ENCODE measurements at regions not wholly inside any gene's neighbourhood (a gene's known extent, or its start where the extent isn't known, plus 50 kb on each side); places are given as distances from the start of the nearest gene placed in this dataset.

DNA sequence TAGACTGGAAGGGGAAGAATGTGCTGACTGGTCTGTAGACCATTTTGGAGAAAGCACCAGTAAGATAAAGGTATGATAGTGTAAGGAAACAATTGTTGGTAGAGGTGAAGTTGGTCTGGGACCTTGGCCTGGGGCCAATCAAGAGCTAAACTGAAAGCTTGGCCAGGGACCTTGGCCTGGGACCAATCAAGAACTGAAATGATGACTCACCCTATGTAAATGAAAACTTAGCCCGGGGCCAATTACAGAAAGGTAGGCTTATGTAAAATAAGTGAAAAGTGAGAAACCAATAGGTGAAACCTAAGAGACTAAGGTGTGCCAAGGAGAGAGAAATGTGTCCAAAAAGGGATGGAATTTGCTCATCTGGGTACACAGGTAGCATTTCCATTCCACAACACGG, 776.0 kb downstream of the C12orf50 start (continued):
- TF ChIP-seq, protein P1, sequence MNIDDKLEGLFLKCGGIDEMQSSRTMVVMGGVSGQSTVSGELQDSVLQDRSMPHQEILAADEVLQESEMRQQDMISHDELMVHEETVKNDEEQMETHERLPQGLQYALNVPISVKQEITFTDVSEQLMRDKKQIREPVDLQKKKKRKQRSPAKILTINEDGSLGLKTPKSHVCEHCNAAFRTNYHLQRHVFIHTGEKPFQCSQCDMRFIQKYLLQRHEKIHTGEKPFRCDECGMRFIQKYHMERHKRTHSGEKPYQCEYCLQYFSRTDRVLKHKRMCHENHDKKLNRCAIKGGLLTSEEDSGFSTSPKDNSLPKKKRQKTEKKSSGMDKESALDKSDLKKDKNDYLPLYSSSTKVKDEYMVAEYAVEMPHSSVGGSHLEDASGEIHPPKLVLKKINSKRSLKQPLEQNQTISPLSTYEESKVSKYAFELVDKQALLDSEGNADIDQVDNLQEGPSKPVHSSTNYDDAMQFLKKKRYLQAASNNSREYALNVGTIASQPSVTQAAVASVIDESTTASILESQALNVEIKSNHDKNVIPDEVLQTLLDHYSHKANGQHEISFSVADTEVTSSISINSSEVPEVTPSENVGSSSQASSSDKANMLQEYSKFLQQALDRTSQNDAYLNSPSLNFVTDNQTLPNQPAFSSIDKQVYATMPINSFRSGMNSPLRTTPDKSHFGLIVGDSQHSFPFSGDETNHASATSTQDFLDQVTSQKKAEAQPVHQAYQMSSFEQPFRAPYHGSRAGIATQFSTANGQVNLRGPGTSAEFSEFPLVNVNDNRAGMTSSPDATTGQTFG (tag by site-specific recombination; IDR thresholded peaks at IDR 0.05; ENCODE audit: borderline replicate concordance) = no peak

DNA sequence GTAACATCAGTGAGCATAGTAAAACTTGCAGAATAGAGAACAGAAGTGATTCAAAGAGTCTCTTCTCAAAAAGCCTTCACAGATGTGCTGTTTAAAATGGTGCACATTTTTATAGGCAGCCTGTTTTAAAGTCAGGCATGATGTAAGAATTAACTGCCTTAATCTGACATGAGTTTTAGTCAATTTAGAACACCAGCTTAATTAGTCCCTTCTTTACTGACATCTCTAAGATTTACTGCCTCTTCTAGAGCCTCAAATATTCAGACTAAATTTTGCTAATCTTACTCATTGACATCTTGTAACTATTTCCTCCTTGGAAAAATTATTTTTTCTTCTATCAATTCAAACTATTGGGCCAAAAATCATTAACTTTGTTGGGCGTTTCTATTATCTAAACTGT, 782.5 kb downstream of the C12orf50 start:
- CTCF ChIA-PET = no interaction called here
- Histone ChIP-seq H3K4me3 (ENCODE audit: low read depth, low read length) (no peak overlapping the region), H3K27ac (ENCODE audit: extremely low read depth, low read depth, low read length) (no peak overlapping the region), H3K36me3 (ENCODE audit: control insufficient read depth in 2 of 2, insufficient read depth in 1 of 2, low read length in 2 of 2) (no peaks in the 10 kb centered on the region), H3K9me3 (ENCODE audit: control insufficient read depth, insufficient read depth, low read depth, low read length) (no peaks in the 10 kb centered on the region), H3K4me1 (ENCODE audit: control insufficient read depth, insufficient read depth, low read length) (no peaks in the 10 kb centered on the region)
- POLR2A ChIA-PET = no interaction called here
- TF ChIP-seq, protein P2, sequence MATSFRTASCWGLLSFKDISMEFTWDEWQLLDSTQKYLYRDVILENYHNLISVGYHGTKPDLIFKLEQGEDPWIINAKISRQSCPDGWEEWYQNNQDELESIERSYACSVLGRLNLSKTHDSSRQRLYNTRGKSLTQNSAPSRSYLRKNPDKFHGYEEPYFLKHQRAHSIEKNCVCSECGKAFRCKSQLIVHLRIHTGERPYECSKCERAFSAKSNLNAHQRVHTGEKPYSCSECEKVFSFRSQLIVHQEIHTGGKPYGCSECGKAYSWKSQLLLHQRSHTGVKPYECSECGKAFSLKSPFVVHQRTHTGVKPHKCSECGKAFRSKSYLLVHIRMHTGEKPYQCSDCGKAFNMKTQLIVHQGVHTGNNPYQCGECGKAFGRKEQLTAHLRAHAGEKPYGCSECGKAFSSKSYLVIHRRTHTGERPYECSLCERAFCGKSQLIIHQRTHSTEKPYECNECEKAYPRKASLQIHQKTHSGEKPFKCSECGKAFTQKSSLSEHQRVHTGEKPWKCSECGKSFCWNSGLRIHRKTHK (tag by site-specific recombination; IDR thresholded peaks at IDR 0.05) = no peak
- no peak for TF ChIP-seq ZNF585B (tag by site-specific recombination; IDR thresholded peaks at IDR 0.05)
- no peak for TF ChIP-seq YY2 (tag by site-specific recombination; IDR thresholded peaks at IDR 0.05)
- TF ChIP-seq OVOL3 (tag by site-specific recombination; IDR thresholded peaks at IDR 0.05) = no peak
- TF ChIP-seq, protein P3, sequence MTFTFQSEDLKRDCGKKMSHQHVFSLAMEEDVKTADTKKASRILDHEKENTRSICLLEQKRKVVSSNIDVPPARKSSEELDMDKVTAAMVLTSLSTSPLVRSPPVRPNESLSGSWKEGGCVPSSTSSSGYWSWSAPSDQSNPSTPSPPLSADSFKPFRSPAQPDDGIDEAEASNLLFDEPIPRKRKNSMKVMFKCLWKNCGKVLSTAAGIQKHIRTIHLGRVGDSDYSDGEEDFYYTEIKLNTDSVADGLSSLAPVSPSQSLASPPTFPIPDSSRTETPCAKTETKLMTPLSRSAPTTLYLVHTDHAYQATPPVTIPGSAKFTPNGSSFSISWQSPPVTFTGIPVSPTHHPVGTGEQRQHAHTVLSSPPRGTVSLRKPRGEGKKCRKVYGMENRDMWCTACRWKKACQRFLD (tag by site-specific recombination; IDR thresholded peaks at IDR 0.05) = no peak
- no peak for TF ChIP-seq ZBTB1 (tag by site-specific recombination; IDR thresholded peaks at IDR 0.05)
- no peak for TF ChIP-seq ZBTB48 (tag by site-specific recombination; IDR thresholded peaks at IDR 0.05)
- TF ChIP-seq, protein P4, sequence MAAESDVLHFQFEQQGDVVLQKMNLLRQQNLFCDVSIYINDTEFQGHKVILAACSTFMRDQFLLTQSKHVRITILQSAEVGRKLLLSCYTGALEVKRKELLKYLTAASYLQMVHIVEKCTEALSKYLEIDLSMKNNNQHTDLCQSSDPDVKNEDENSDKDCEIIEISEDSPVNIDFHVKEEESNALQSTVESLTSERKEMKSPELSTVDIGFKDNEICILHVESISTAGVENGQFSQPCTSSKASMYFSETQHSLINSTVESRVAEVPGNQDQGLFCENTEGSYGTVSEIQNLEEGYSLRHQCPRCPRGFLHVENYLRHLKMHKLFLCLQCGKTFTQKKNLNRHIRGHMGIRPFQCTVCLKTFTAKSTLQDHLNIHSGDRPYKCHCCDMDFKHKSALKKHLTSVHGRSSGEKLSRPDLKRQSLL (tag by site-specific recombination; IDR thresholded peaks at IDR 0.05) = no peak
- TF ChIP-seq REPIN1 (tag by site-specific recombination; IDR thresholded peaks at IDR 0.05; ENCODE audit: low read depth) = no peak
- TF ChIP-seq ZNF561 (tag by site-specific recombination; IDR thresholded peaks at IDR 0.05; ENCODE audit: borderline replicate concordance) = no peak
- no peak for TF ChIP-seq ZNF521 (tag by site-specific recombination; IDR thresholded peaks at IDR 0.05)
- TF ChIP-seq, protein P5, sequence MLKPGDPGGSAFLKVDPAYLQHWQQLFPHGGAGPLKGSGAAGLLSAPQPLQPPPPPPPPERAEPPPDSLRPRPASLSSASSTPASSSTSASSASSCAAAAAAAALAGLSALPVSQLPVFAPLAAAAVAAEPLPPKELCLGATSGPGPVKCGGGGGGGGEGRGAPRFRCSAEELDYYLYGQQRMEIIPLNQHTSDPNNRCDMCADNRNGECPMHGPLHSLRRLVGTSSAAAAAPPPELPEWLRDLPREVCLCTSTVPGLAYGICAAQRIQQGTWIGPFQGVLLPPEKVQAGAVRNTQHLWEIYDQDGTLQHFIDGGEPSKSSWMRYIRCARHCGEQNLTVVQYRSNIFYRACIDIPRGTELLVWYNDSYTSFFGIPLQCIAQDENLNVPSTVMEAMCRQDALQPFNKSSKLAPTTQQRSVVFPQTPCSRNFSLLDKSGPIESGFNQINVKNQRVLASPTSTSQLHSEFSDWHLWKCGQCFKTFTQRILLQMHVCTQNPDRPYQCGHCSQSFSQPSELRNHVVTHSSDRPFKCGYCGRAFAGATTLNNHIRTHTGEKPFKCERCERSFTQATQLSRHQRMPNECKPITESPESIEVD (tag by site-specific recombination; IDR thresholded peaks at IDR 0.05) = no peak
- no peak for TF ChIP-seq ZNF544 (tag by site-specific recombination; IDR thresholded peaks at IDR 0.05)
- no peak for TF ChIP-seq ZNF48 (tag by site-specific recombination; IDR thresholded peaks at IDR 0.05)

DNA sequence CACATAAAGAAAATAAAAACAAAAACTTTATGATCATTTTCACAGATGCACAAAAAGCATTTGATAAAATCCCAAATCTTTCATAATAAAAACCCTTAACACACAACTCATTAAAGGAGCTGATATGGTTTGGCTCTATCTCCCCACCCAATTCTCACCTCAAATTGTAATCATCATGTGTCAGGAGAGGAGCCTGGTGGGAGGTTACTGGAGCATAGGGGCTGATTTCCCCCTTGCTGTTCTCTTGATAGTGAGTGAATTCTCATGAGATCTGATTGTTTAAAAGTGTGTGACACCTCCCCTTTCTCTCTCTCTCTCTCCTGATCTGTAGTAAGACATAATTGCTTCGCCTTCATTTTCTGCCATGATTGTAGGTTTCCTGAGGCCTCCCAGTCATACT, 790.7 kb downstream of the C12orf50 start:
- ChIA-PET CTCF (no interaction called here), POLR2A (no interaction called here)
- Histone ChIP-seq H3K36me3 (ENCODE audit: control insufficient read depth in 2 of 2, insufficient read depth in 1 of 2, low read length in 2 of 2) (no peaks in the 10 kb centered on the region), H3K9me3 (ENCODE audit: control insufficient read depth, insufficient read depth, low read depth, low read length) (no peaks in the 10 kb centered on the region), H3K27ac (ENCODE audit: extremely low read depth, low read depth, low read length) (no peak overlapping the region), H3K4me1 (ENCODE audit: control insufficient read depth, insufficient read depth, low read length) (no peaks in the 10 kb centered on the region), H3K4me3 (ENCODE audit: low read depth, low read length) (no peak overlapping the region)
- TF ChIP-seq, protein P6, sequence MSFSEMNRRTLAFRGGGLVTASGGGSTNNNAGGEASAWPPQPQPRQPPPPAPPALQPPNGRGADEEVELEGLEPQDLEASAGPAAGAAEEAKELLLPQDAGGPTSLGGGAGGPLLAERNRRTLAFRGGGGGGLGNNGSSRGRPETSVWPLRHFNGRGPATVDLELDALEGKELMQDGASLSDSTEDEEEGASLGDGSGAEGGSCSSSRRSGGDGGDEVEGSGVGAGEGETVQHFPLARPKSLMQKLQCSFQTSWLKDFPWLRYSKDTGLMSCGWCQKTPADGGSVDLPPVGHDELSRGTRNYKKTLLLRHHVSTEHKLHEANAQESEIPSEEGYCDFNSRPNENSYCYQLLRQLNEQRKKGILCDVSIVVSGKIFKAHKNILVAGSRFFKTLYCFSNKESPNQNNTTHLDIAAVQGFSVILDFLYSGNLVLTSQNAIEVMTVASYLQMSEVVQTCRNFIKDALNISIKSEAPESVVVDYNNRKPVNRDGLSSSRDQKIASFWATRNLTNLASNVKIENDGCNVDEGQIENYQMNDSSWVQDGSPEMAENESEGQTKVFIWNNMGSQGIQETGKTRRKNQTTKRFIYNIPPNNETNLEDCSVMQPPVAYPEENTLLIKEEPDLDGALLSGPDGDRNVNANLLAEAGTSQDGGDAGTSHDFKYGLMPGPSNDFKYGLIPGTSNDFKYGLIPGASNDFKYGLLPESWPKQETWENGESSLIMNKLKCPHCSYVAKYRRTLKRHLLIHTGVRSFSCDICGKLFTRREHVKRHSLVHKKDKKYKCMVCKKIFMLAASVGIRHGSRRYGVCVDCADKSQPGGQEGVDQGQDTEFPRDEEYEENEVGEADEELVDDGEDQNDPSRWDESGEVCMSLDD (tag by site-specific recombination; IDR thresholded peaks at IDR 0.05) = no peak
- TF ChIP-seq ZNF585B (tag by site-specific recombination; IDR thresholded peaks at IDR 0.05) = no peak
- TF ChIP-seq ZNF175 (tag by site-specific recombination; IDR thresholded peaks at IDR 0.05) = no peak
- TF ChIP-seq GFI1B (tag by site-specific recombination; IDR thresholded peaks at IDR 0.05) = no peak
- TF ChIP-seq ZNF114 (tag by site-specific recombination; IDR thresholded peaks at IDR 0.05) = no peak
- TF ChIP-seq ZNF626 (tag by site-specific recombination; IDR thresholded peaks at IDR 0.05) = no peak
- no peak for TF ChIP-seq ZNF791 (tag by site-specific recombination; IDR thresholded peaks at IDR 0.05)
- TF ChIP-seq GLIS1 (tag by site-specific recombination; IDR thresholded peaks at IDR 0.05) = no peak
- no peak for TF ChIP-seq ZFP41 (tag by site-specific recombination; IDR thresholded peaks at IDR 0.05; ENCODE audit: borderline replicate concordance)
- TF ChIP-seq MEIS1 (CRISPR knock-in tag; IDR thresholded peaks at IDR 0.05; ENCODE audit: borderline replicate concordance) = no peak
- TF ChIP-seq ZNF292 (tag by site-specific recombination; IDR thresholded peaks at IDR 0.05; ENCODE audit: borderline replicate concordance, low read depth) = no peak
